ENCODE measurements at regions not wholly inside any gene's neighbourhood (a gene's known extent, or its start where the extent isn't known, plus 50 kb on each side); places are given as distances from the start of the nearest gene placed in this dataset.

DNA sequence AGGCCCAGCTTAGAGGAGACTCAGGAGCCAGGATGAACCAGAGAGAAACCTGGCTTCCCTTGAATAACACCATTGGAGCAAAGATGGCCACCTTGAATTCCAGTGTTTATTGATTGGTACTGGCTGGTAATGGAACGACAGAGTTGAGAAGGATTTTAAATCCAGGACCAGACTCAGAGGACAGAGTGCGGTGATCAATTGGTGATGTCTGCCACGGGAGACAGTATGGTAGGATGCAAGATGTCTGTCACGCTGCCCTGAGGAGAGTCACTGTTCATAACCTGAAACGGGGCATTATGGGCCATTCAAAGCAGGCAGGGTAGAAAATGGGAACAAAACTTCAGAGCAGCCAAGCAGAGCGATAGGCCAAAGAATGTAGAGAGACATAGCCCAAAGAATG lies 55.4 kb upstream of the ISX start:
- H3K4me3 ChIP-seq (replicated peaks in 1 of 2; ENCODE audit: low read depth in 1 of 2, low read length in 2 of 2), result no peak overlapping the region
- H3K9me3 ChIP-seq (ENCODE audit: control insufficient read depth in 1 of 2, insufficient read depth in 1 of 2, low read depth in 1 of 2, low read length in 2 of 2), result no peaks in the 10 kb centered on the region
- H3K36me3 ChIP-seq (ENCODE audit: control insufficient read depth in 1 of 2, insufficient read depth in 2 of 2, low read length in 2 of 2), result no peaks in the 10 kb centered on the region
- H3K9ac ChIP-seq (ENCODE audit: low read length), result no peak overlapping the region
- no peaks in the 10 kb centered on the region for H3K9me2 ChIP-seq (ENCODE audit: insufficient read depth)
- no peak for TF ChIP-seq CBX3 (IDR thresholded peaks at IDR 0.05; ENCODE audit: low read depth)
- no peak for TF ChIP-seq ZNF274 (IDR thresholded peaks at IDR 0.05; ENCODE audit: low read depth, low read length)
- no peaks in the 10 kb centered on the region for H3K79me2 ChIP-seq (ENCODE audit: insufficient read depth, low read length)
- intact Hi-C loops (cut with micrococcal nuclease), result no loop called here
- BruUV-seq (replicated peaks), result no TSS peak
- no peak for ATAC-seq
- peaks cover 18% of the 10 kb centered on the region for H3K27me3 ChIP-seq (ENCODE audit: insufficient read depth, low read length)
- H2AFZ ChIP-seq (ENCODE audit: low read depth, low read length, poor library complexity, severe bottlenecking), result no peak overlapping the region
- CTCF ChIA-PET, result interaction anchor here (1.0 kb wide), 1 partner anchor 13 kb away, joined by 3 read pairs; no protein-coding TSS in a partner anchor
- POLR2A ChIA-PET, result no interaction called here
- H3K27ac ChIP-seq (ENCODE audit: low read depth, low read length), result no peak overlapping the region
- RAD21 ChIA-PET (ENCODE audit: low non-redundant PET in 1 of 2, low total read pairs in 2 of 2, uncharacterized antibody in 2 of 2, unreplicated experiment in 2 of 2), result no interaction called here
- no peaks in the 10 kb centered on the region for H3K4me1 ChIP-seq (ENCODE audit: control insufficient read depth in 1 of 2, insufficient read depth in 2 of 2, low read length in 2 of 2)
- no peaks in the 10 kb centered on the region for H4K20me1 ChIP-seq (ENCODE audit: insufficient read depth)
- no peak overlapping the region for H3K4me2 ChIP-seq (ENCODE audit: low read length)
- DNase-seq (ENCODE audit: low read depth, low spot score), result no peak

- Histone ChIP-seq H3K4me2 (ENCODE audit: low read length) (no peak overlapping the region), H3K9me3 (ENCODE audit: control insufficient read depth in 1 of 2, insufficient read depth in 1 of 2, low read depth in 1 of 2, low read length in 2 of 2) (no peaks in the 10 kb centered on the region), H4K20me1 (ENCODE audit: insufficient read depth) (no peaks in the 10 kb centered on the region), H3K4me3 (replicated peaks in 1 of 2; ENCODE audit: low read depth in 1 of 2, low read length in 2 of 2) (no peak overlapping the region), H3K27me3 (ENCODE audit: insufficient read depth, low read length) (0 out of 2 replicates have a peak, but pooled peaks cover 7% of the 10 kb centered on the region), H3K36me3 (ENCODE audit: control insufficient read depth in 1 of 2, insufficient read depth in 2 of 2, low read length in 2 of 2) (no peaks in the 10 kb centered on the region), H2AFZ (ENCODE audit: low read depth, low read length, poor library complexity, severe bottlenecking) (no peak overlapping the region), H3K9ac (ENCODE audit: low read length) (no peak overlapping the region), H3K4me1 (ENCODE audit: control insufficient read depth in 1 of 2, insufficient read depth in 2 of 2, low read length in 2 of 2) (no peaks in the 10 kb centered on the region), H3K9me2 (ENCODE audit: insufficient read depth) (no peaks in the 10 kb centered on the region), H3K79me2 (ENCODE audit: insufficient read depth, low read length) (no peaks in the 10 kb centered on the region), H3K27ac (ENCODE audit: low read depth, low read length) (no peak overlapping the region)
- intact Hi-C loops (cut with micrococcal nuclease), result no loop called here
- no peak for ATAC-seq
- no TSS peak for BruUV-seq (replicated peaks)
- CTCF ChIA-PET, result interaction anchor here (1.6 kb wide), 1 partner anchor 9 kb away, joined by 5 read pairs; no protein-coding TSS in a partner anchor
- TF ChIP-seq MAX (IDR thresholded peaks at IDR 0.05) (no peak), ELF1 (IDR thresholded peaks at IDR 0.05; ENCODE audit: borderline replicate concordance, low read depth) (no peak), POLR2A (IDR thresholded peaks at IDR 0.05; ENCODE audit: borderline replicate concordance, extremely low read depth, insufficient read depth, insufficient read length) (no peak), TCF7L2 (IDR thresholded peaks at IDR 0.05; ENCODE audit: borderline replicate concordance, extremely low read depth, insufficient read depth, insufficient read length) (no peak), ZFX (IDR thresholded peaks at IDR 0.05) (no peak)
- RAD21 ChIA-PET (ENCODE audit: low non-redundant PET in 1 of 2, low total read pairs in 2 of 2, uncharacterized antibody in 2 of 2, unreplicated experiment in 2 of 2), result no interaction called here
- POLR2A ChIA-PET, result no interaction called here
- DNase-seq (ENCODE audit: low read depth, low spot score), result no peak
These were observed 51.1 kb upstream of the ISX start for GRCh38 chr22:35014812-35015211.
